ENCODE measurements at regions not wholly inside any gene's neighbourhood (a gene's known extent, or its start where the extent isn't known, plus 50 kb on each side); places are given as distances from the start of the nearest gene placed in this dataset.

GRCh38 chr2:194616334-194616733 is 1040.7 kb upstream of the SLC39A10 start (continued):
- TF ChIP-seq FOSL2 (IDR thresholded peaks at IDR 0.05; ENCODE audit: borderline replicate concordance, low read depth) (no peak), RFX5 (IDR thresholded peaks at IDR 0.05; ENCODE audit: low read length) (no peak), USF1 (IDR thresholded peaks at IDR 0.05; ENCODE audit: borderline replicate concordance, low read depth) (no peak), NFIC (IDR thresholded peaks at IDR 0.05; ENCODE audit: borderline replicate concordance) (no peak), POLR2AphosphoS5 (IDR thresholded peaks at IDR 0.05; ENCODE audit: low read depth, low read length) (no peak)

- Histone ChIP-seq H3K4me2 (no peak overlapping the region), H3K4me3 (ENCODE audit: low read depth in 2 of 2, low read length in 1 of 2) (no peak overlapping the region), H3F3A (replicated peaks; ENCODE audit: insufficient read depth) (no peaks in the 10 kb centered on the region), H3K27ac (ENCODE audit: low read depth in 2 of 2, low read length in 1 of 2) (no peak overlapping the region), H3K9ac (no peak overlapping the region), H3K27me3 (ENCODE audit: insufficient read depth) (no peaks in the 10 kb centered on the region), H2AFZ (ENCODE audit: low read depth) (no peak overlapping the region), H3K79me2 (ENCODE audit: insufficient read depth) (no peaks in the 10 kb centered on the region), H3K4me1 (ENCODE audit: control insufficient read depth in 1 of 2, insufficient read depth in 2 of 2, low read depth in 1 of 2, low read length in 1 of 2) (no peaks in the 10 kb centered on the region), H3K36me3 (replicated peaks in 1 of 2; ENCODE audit: control insufficient read depth in 1 of 2, insufficient read depth in 2 of 2, low read length in 1 of 2) (no peaks in the 10 kb centered on the region), H3K9me2 (no peaks in the 10 kb centered on the region), H3K9me3 (no peaks in the 10 kb centered on the region; the same call in 1 of the 2 replicates), H4K20me1 (ENCODE audit: insufficient read depth) (no peaks in the 10 kb centered on the region)
- ChIA-PET CTCF (no interaction called here), POLR2A (no interaction called here)
- no peak for DNase-seq
- TF ChIP-seq NRF1 (IDR thresholded peaks at IDR 0.05; ENCODE audit: low read depth, low read length) (no peak), ZBTB33 (IDR thresholded peaks at IDR 0.05; ENCODE audit: borderline replicate concordance, low read depth) (no peak), MXI1 (IDR thresholded peaks at IDR 0.05; ENCODE audit: low read depth, low read length) (no peak), RXRA (IDR thresholded peaks at IDR 0.05; ENCODE audit: borderline replicate concordance, low read depth) (no peak), TAF1 (IDR thresholded peaks at IDR 0.05; ENCODE audit: borderline replicate concordance, low read depth, low read length) (no peak), FOXJ3 (CRISPR knock-in tag; IDR thresholded peaks at IDR 0.05) (no peak)
Measured at GRCh38 chr2:194610297-194610696, 1046.7 kb upstream of the SLC39A10 start.

- Histone ChIP-seq H2AFZ (ENCODE audit: low read depth) (no peak overlapping the region), H3F3A (replicated peaks; ENCODE audit: insufficient read depth) (no peaks in the 10 kb centered on the region), H3K36me3 (replicated peaks in 1 of 2; ENCODE audit: control insufficient read depth in 1 of 2, insufficient read depth in 2 of 2, low read length in 1 of 2) (no peaks in the 10 kb centered on the region), H3K9me2 (no peaks in the 10 kb centered on the region), H3K4me3 (ENCODE audit: low read depth in 2 of 2, low read length in 1 of 2) (no peak overlapping the region), H3K4me2 (no peak overlapping the region), H3K27me3 (ENCODE audit: insufficient read depth) (no peaks in the 10 kb centered on the region), H3K9ac (no peak overlapping the region), H4K20me1 (ENCODE audit: insufficient read depth) (no peaks in the 10 kb centered on the region), H3K4me1 (ENCODE audit: control insufficient read depth in 1 of 2, insufficient read depth in 2 of 2, low read depth in 1 of 2, low read length in 1 of 2) (no peaks in the 10 kb centered on the region), H3K79me2 (ENCODE audit: insufficient read depth) (no peaks in the 10 kb centered on the region), H3K9me3 (no peaks in the 10 kb centered on the region; the same call in 1 of the 2 replicates), H3K27ac (ENCODE audit: low read depth in 2 of 2, low read length in 1 of 2) (no peak overlapping the region)
- CTCF ChIA-PET = no interaction called here
- no peak for DNase-seq
- TF ChIP-seq NFIC (IDR thresholded peaks at IDR 0.05; ENCODE audit: borderline replicate concordance) (no peak), GABPA (IDR thresholded peaks at IDR 0.05; ENCODE audit: low read depth) (no peak), SIN3A (IDR thresholded peaks at IDR 0.05; ENCODE audit: borderline replicate concordance, low read depth, low read length) (no peak), MAX (IDR thresholded peaks at IDR 0.05; ENCODE audit: low read depth) (no peak), USF2 (IDR thresholded peaks at IDR 0.05; ENCODE audit: borderline replicate concordance, low read depth, low read length) (no peak), ELF1 (IDR thresholded peaks at IDR 0.05) (no peak), EP300 (IDR thresholded peaks at IDR 0.05; ENCODE audit: borderline replicate concordance in 1 of 2, low read depth in 1 of 2, low read length in 1 of 2) (no peak), MEF2A (IDR thresholded peaks at IDR 0.05; ENCODE audit: borderline replicate concordance, low read depth) (no peak), TAF1 (IDR thresholded peaks at IDR 0.05; ENCODE audit: borderline replicate concordance, low read depth, low read length) (no peak)
- 40% methylated on average over 5 of the region's 5 CpGs for WGBS (ENCODE audit: low lambda C conversion rate)
- POLR2A ChIA-PET = no interaction called here
Measured at GRCh38 chr2:194603429-194603828, 1053.6 kb upstream of the SLC39A10 start.
